Liver (tissue), 8 donors: ENCODE measurements at regions not wholly inside any gene's neighbourhood (a gene's known extent, or its start where the extent isn't known, plus 50 kb on each side); places are given as distances from the start of the nearest gene placed in this dataset.

Experiments
- DNase-seq: peaks from one replicate; pipeline ENCODE4 v3.0.0-alpha.2; 2017; ENCODE audit warnings: low spot score
- H3K27ac ChIP-seq, 2 donors: one replicate each; pipeline ENCODE4 v1.7.0; 2013; ENCODE audit warnings: inconsistent platforms in 2 of 2, low read length in 2 of 2, control low read depth in 1 of 2, low read depth in 1 of 2, mild to moderate bottlenecking in 1 of 2
- H3K27me3 ChIP-seq, 4 donors: one replicate each; pipeline versions ENCODE4 v1.6.1 to v1.7.0; 2013; ENCODE audit warnings: low read length in 3 of 4, inconsistent platforms in 1 of 4, mild to moderate bottlenecking in 1 of 4, moderate library complexity in 1 of 4; ENCODE audit not compliant: control insufficient read depth in 4 of 4, insufficient read depth in 4 of 4
- H3K36me3 ChIP-seq, 4 donors: one replicate each; pipeline versions ENCODE4 v1.6.1 to v1.7.0; 2013; ENCODE audit warnings: low read length in 3 of 4, mild to moderate bottlenecking in 3 of 4, low read depth in 1 of 4, moderate library complexity in 1 of 4; ENCODE audit not compliant: control insufficient read depth in 4 of 4, insufficient read depth in 3 of 4
- H3K4me1 ChIP-seq, 4 donors: one replicate each; pipeline versions ENCODE4 v1.6.1 to v1.7.0; 2013; ENCODE audit warnings: low read length in 3 of 4, mild to moderate bottlenecking in 3 of 4, moderate library complexity in 1 of 4; ENCODE audit not compliant: control insufficient read depth in 4 of 4, insufficient read depth in 4 of 4
- H3K4me3 ChIP-seq, 3 donors: one replicate each; pipeline versions ENCODE4 v1.6.1 to v1.7.0; 2013; ENCODE audit warnings: low read length in 3 of 3, control low read depth in 1 of 3, low read depth in 1 of 3, mild to moderate bottlenecking in 1 of 3
- H3K9ac ChIP-seq, 2 donors: one replicate each; pipeline ENCODE4 v1.7.0; 2013; ENCODE audit warnings: low read length in 2 of 2, mild to moderate bottlenecking in 2 of 2, moderate library complexity in 2 of 2, control low read depth in 1 of 2, low read depth in 1 of 2
- H3K9me3 ChIP-seq, 4 donors: one replicate each; pipeline versions ENCODE4 v1.6.1 to v1.7.0; 2013; ENCODE audit warnings: low read length in 3 of 4; ENCODE audit not compliant: control insufficient read depth in 4 of 4
- ATF3 ChIP-seq: IDR thresholded peaks from 2 replicates; pipeline ENCODE4 v1.6.1; 2016; ENCODE audit warnings: antibody characterized with exemption
- CTCF ChIP-seq: fragments of 150-350 bp; IDR thresholded peaks from 2 replicates; pipeline ENCODE4 v1.5.1; 2017; ENCODE audit warnings: improper control_type of control experiment, low read depth, low read length; ENCODE audit not compliant: missing input control
- EGR1 ChIP-seq, 2 donors: IDR thresholded peaks; 2 replicates each; pipeline ENCODE4 v1.6.1; 2016 to 2018; ENCODE audit warnings: antibody characterized with exemption in 2 of 2, low read depth in 2 of 2
- FOXA1 ChIP-seq: IDR thresholded peaks from 2 replicates; pipeline ENCODE4 v1.6.1; 2016; ENCODE audit warnings: antibody characterized with exemption
- FOXA2 ChIP-seq: IDR thresholded peaks from 2 replicates; pipeline ENCODE4 v1.6.1; 2016; ENCODE audit warnings: antibody characterized with exemption
- GABPA ChIP-seq, 2 donors: IDR thresholded peaks in 1 of 2; conservative IDR thresholded peaks in 1 of 2; 2 replicates each; pipeline ENCODE4 v1.6.1; 2016; ENCODE audit warnings: antibody characterized with exemption in 2 of 2, mild to moderate bottlenecking in 1 of 2, moderate library complexity in 1 of 2
- HNF4A ChIP-seq, 2 donors: conservative IDR thresholded peaks; 2 replicates each; pipeline ENCODE4 v1.6.1; 2016; ENCODE audit warnings: antibody characterized with exemption in 2 of 2, mild to moderate bottlenecking in 2 of 2
- JUND ChIP-seq, 2 donors: IDR thresholded peaks; 2 replicates each; pipeline ENCODE4 v1.6.1; 2016; ENCODE audit warnings: antibody characterized with exemption in 2 of 2
- MAX ChIP-seq: IDR thresholded peaks from 2 replicates; pipeline ENCODE4 v1.6.1; 2016; ENCODE audit warnings: antibody characterized with exemption
- RAD21 ChIP-seq, 2 donors: IDR thresholded peaks; 2 replicates each; pipeline ENCODE4 v1.6.1; 2016; ENCODE audit warnings: antibody characterized with exemption in 2 of 2, mild to moderate bottlenecking in 2 of 2
- REST ChIP-seq: IDR thresholded peaks from 2 replicates; pipeline ENCODE4 v1.6.1; 2016; ENCODE audit warnings: antibody characterized with exemption, mild to moderate bottlenecking
- RXRA ChIP-seq, 2 donors: IDR thresholded peaks; 2 replicates each; pipeline ENCODE4 v1.6.1; 2017 to 2018; ENCODE audit warnings: antibody characterized with exemption in 2 of 2, mild to moderate bottlenecking in 1 of 2
- SP1 ChIP-seq: IDR thresholded peaks from 2 replicates; pipeline ENCODE4 v1.6.1; 2018; ENCODE audit warnings: antibody characterized with exemption, mild to moderate bottlenecking
- TAF1 ChIP-seq: conservative IDR thresholded peaks from 2 replicates; pipeline ENCODE4 v1.6.1; 2016; ENCODE audit warnings: antibody characterized with exemption, mild to moderate bottlenecking
- YY1 ChIP-seq: IDR thresholded peaks from 2 replicates; pipeline ENCODE4 v1.6.1; 2016; ENCODE audit warnings: antibody characterized with exemption, mild to moderate bottlenecking
- ZBTB33 ChIP-seq: IDR thresholded peaks from 2 replicates; pipeline ENCODE4 v1.6.1; 2016; ENCODE audit warnings: antibody characterized with exemption
- WGBS: extraction: QIAGEN DNeasy Blood & Tissue Kit; methylation state at CpG from one replicate; pipeline ENCODE4 v1.1.7; 2013; 5-methylcytosine and 5-hydroxymethylcytosine counted together
- donor health status: healthy.
- donor health status: healthy.
- donor health status: healthy.
- donor health status: healthy.
- donor health status: healthy.

GRCh38 chr4:159534655-159535054 is 431.8 kb downstream of the RAPGEF2 start:
- WGBS: 28% methylated on average over 1 of the region's 1 CpG
- no peaks in the 10 kb centered on the region for H3K36me3 ChIP-seq
- peaks cover 0 to 3% (median 0%) of the 10 kb centered on the region in 4 donors for H3K9me3 ChIP-seq
- TF ChIP-seq CTCF: no peak
- peak; percentile 20 to 55 for TF ChIP-seq HNF4A (conservative IDR thresholded peaks at IDR 0.05)
- TF ChIP-seq FOXA1: peak; percentile 41
- peak in 1 of 2 donors; percentile 49 for TF ChIP-seq RXRA (IDR thresholded peaks at IDR 0.05)
- no peak for TF ChIP-seq RAD21 (IDR thresholded peaks at IDR 0.05)
- peak; percentile 51 for TF ChIP-seq FOXA2
- TF ChIP-seq YY1: peak; percentile 27
- no peak overlapping the region for H3K4me3 ChIP-seq
- no peak overlapping the region for H3K27ac ChIP-seq
- DNase-seq: no peak
- H3K27me3 ChIP-seq: no peaks in the 10 kb centered on the region
- H3K9ac ChIP-seq: no peak overlapping the region
- peaks cover 0 to 7% (median 2%) of the 10 kb centered on the region in 4 donors for H3K4me1 ChIP-seq

GRCh38 chr4:159538556-159538955 is 435.7 kb downstream of the RAPGEF2 start:
- WGBS: 75% methylated on average over 8 of the region's 8 CpGs
- no peak for DNase-seq
- peaks cover 0 to 7% (median 2%) of the 10 kb centered on the region in 4 donors for H3K4me1 ChIP-seq
- TF ChIP-seq REST (no peak), TAF1 (no peak), SP1 (no peak), ATF3 (no peak), YY1 (no peak), JUND (IDR thresholded peaks at IDR 0.05) (no peak), RXRA (IDR thresholded peaks at IDR 0.05) (no peak), MAX (no peak), CTCF (no peak), GABPA (IDR thresholded peaks at IDR 0.05 in 1 of 2, conservative IDR thresholded peaks at IDR 0.05 in 1 of 2) (no peak), FOXA2 (no peak), ZBTB33 (no peak), EGR1 (IDR thresholded peaks at IDR 0.05; ENCODE audit: low read depth in 2 of 2) (no peak)
- H3K27ac ChIP-seq: no peak overlapping the region
- H3K9me3 ChIP-seq: peaks cover 0 to 3% (median 0%) of the 10 kb centered on the region in 4 donors
- H3K36me3 ChIP-seq: no peaks in the 10 kb centered on the region
- no peaks in the 10 kb centered on the region for H3K27me3 ChIP-seq
- H3K4me3 ChIP-seq: no peak overlapping the region
- H3K9ac ChIP-seq: no peak overlapping the region
